Activated T-helper 2 cell treated with anti-CD3 and anti-CD28 coated beads, Interferon-gamma antibody, Interleukin-2, Interleukin-4, amounts not matched to agents 10 μg/mL and 5 μg/mL and 100 μg/mL, durations not matched to agents 14 hours and 24 hours and 36 hours (primary cell): ENCODE measurements at regions not wholly inside any gene's neighbourhood (a gene's known extent, or its start where the extent isn't known, plus 50 kb on each side); places are given as distances from the start of the nearest gene placed in this dataset.
A peak's percentile ranks its signal among the peaks of the same experiment; 100 is the strongest.
"Not testable (repeated sequence)": the region's sequence is repeated elsewhere in the genome, so short reads cannot be mapped to it uniquely, and the experiment has no call there.

ENCODE experiments used
- DNase-seq: peaks from one replicate; pipeline ENCODE4 v3.0.0; 2021; ENCODE audit warnings: low spot score
- H3K27ac Mint-ChIP-seq: one replicate; pipeline ENCODE4 v1.8.0; 2021; ENCODE audit warnings: mixed read lengths
- H3K27me3 Mint-ChIP-seq: one replicate; pipeline ENCODE4 v1.8.0; 2021; ENCODE audit warnings: low read depth, mixed read lengths
- H3K36me3 Mint-ChIP-seq: one replicate; pipeline ENCODE4 v1.8.0; 2021; ENCODE audit warnings: low read depth, mixed read lengths
- H3K4me1 Mint-ChIP-seq: one replicate; pipeline ENCODE4 v1.8.0; 2021; ENCODE audit warnings: low read depth, mixed read lengths
- H3K4me3 Mint-ChIP-seq: one replicate; pipeline ENCODE4 v1.8.0; 2021; ENCODE audit warnings: low read depth, mild to moderate bottlenecking, moderate library complexity, mixed read lengths
- H3K9me3 Mint-ChIP-seq: one replicate; pipeline ENCODE4 v1.8.0; 2021; ENCODE audit warnings: mixed read lengths
- intact Hi-C: fragments of 100-400 bp; cut with micrococcal nuclease; formaldehyde crosslinking; loops from one replicate; pipeline ENCODE4 v1.15.1; 2023

DNA sequence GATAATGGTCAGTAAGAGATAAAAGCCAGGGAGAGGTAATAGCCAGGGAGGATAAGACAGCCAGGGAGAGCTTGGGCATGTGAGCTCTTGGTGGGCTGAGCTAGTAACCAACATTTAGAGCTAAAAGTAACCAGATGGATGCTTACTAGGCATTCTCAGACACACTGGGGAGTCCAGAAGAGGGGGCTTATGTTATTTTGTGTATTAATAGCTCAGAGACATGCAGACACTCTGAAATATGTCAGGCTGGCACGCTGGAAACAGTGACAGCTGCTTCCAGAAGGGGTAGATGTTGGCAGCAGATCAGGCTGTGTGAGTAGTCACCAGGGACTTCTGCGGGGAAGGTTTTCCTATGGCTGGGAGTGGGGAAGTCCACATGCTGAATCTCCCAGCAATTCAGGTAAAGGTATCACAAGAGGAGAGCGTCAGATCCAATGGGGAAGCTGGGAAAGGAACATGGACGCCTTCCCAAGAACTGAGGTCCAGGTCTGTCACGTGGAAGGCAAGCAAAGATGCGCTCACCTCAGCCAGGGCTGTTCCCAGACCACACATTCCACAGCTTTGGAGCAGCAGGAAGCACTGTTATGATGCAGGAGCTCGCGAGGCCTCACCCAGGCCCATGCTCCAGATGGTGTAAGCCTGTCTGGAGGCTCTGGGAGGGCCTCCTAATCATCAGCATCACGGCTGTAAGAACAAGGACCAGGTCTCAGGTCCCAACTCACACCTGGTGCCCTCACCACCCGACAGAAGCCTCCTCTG lies 196.0 kb downstream of the ATP6V0E2 start:
- intact Hi-C loops, DNase-seq, H3K27me3 Mint-ChIP-seq, H3K36me3 Mint-ChIP-seq, H3K27ac Mint-ChIP-seq, H3K4me3 Mint-ChIP-seq, H3K9me3 Mint-ChIP-seq, H3K4me1 Mint-ChIP-seq: not testable (repeated sequence)

DNA sequence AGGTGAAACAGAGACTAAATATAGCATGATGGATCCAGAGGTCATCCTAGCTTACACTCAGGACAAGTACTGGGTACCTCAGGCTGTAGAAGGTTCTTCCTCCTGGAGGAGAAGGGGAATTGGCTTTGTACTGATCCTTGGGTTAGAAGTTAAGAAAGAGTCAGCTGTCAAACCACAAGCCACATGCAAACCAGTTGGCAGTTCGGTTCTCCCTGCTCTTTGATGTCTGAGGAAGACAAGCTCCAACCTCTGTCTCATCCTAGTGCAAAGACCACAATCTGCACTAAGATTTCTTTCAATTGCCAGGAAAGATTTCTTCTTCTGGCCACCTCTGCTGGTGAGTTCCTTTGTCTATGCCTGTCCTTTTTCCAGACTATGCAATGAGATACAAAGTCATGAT lies 203.8 kb downstream of the ATP6V0E2 start:
- H3K27ac Mint-ChIP-seq, intact Hi-C loops, DNase-seq, H3K9me3 Mint-ChIP-seq, H3K36me3 Mint-ChIP-seq, H3K27me3 Mint-ChIP-seq, H3K4me1 Mint-ChIP-seq, H3K4me3 Mint-ChIP-seq: not testable (repeated sequence)

DNA sequence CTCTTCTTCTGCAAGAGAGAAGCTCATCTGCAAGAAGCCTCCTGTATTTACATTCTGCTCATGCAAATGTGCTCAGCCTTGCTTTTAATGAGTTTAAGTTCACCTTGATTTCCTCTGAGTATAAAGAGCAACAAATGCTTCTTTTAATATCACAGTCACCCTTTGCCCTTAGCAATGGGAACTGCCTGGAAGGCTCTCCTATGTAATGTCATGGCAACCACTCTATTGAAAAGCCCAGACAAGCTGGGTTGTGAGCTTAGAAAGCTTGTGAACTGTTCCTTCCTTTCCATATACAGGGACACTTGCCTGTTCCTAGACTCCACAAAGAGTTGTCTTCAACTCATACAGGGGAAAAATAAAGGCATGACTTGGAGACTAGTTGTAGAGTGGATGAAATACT lies 208.1 kb downstream of the ATP6V0E2 start:
- H3K9me3 Mint-ChIP-seq, H3K4me3 Mint-ChIP-seq, H3K4me1 Mint-ChIP-seq, intact Hi-C loops, DNase-seq, H3K27ac Mint-ChIP-seq, H3K36me3 Mint-ChIP-seq: not testable (repeated sequence)
- H3K27me3 Mint-ChIP-seq = peaks cover 20% of the 10 kb centered on the region

GRCh38 chr7:150084724-150085123 lies 211.0 kb downstream of the ATP6V0E2 start:
- intact Hi-C loops, H3K27ac Mint-ChIP-seq, H3K36me3 Mint-ChIP-seq, DNase-seq, H3K4me3 Mint-ChIP-seq, H3K4me1 Mint-ChIP-seq, H3K9me3 Mint-ChIP-seq: not testable (repeated sequence)
- H3K27me3 Mint-ChIP-seq = peaks cover 27% of the 10 kb centered on the region

DNA sequence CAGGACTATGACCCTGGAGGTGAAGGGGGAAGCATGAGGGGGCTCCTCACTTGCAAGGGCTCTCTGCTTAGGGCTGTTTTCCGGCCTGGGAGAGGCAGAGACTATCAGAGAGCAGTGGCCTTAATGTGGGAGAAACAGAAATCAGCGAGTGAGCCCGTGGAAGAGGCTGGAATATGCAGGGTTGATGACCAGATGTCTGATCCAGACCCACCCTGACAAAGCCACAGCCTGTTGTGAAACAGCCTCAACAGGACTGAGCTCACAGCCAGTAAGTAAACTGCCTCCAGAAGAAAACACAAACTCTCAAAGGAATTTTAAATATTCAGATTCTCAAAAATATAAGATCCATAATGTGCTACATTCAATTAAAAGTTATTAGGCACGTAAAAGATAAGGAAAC lies 213.7 kb downstream of the ATP6V0E2 start:
- H3K9me3 Mint-ChIP-seq, intact Hi-C loops, H3K27ac Mint-ChIP-seq, DNase-seq, H3K4me1 Mint-ChIP-seq, H3K36me3 Mint-ChIP-seq, H3K4me3 Mint-ChIP-seq: not testable (repeated sequence)
- peaks cover 18% of the 10 kb centered on the region for H3K27me3 Mint-ChIP-seq

GRCh38 chr7:150089139-150089538 lies 215.4 kb downstream of the ATP6V0E2 start:
- peaks cover 16% of the 10 kb centered on the region for H3K27me3 Mint-ChIP-seq
- intact Hi-C loops, H3K36me3 Mint-ChIP-seq, H3K4me1 Mint-ChIP-seq, DNase-seq, H3K9me3 Mint-ChIP-seq, H3K27ac Mint-ChIP-seq, H3K4me3 Mint-ChIP-seq: not testable (repeated sequence)

GRCh38 chr7:150090776-150091175 lies 217.0 kb downstream of the ATP6V0E2 start:
- DNase-seq, H3K9me3 Mint-ChIP-seq, intact Hi-C loops, H3K27me3 Mint-ChIP-seq, H3K36me3 Mint-ChIP-seq, H3K27ac Mint-ChIP-seq, H3K4me1 Mint-ChIP-seq, H3K4me3 Mint-ChIP-seq: not testable (repeated sequence)

- H3K4me1 Mint-ChIP-seq, H3K27ac Mint-ChIP-seq, H3K9me3 Mint-ChIP-seq, H3K36me3 Mint-ChIP-seq, DNase-seq, H3K4me3 Mint-ChIP-seq, intact Hi-C loops, H3K27me3 Mint-ChIP-seq: not testable (repeated sequence)
Measured at GRCh38 chr7:150093897-150094296, 220.1 kb downstream of the ATP6V0E2 start.

DNA sequence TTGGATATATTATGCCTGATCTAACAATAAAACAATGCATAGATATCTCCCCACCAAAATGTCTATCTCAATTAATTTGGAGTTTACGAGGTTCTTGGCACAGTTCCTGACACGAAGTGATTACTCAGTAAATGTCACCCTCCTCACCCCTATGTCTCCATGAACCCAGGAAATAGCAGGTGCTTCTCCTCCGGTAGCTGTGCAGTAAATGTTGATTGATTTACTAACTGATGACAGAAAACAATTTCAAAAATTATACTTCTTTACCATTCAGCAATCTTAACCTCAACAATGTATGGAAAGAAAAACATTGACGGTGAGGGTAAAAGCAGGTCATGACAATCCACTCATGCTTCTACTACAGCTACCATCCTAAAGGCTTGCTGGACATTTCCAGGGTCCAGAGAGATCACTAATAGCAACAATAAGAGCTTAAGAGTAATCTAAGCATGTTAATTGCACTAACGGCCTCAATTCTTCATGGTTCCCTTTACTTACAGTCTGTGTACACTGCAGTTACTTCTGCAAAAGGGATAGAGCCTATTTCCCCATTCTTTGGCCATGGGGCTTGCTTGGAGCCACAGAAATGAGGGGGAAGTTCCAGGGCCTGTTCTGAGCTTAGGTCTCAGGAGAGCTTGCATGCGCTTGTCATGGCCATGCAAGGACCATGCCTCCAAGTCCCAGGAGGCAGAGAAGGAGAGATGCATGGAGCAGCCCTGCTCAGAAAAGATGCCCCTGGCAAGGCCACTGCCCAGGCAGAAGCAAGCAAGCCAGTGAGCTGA lies 222.6 kb downstream of the ATP6V0E2 start:
- H3K36me3 Mint-ChIP-seq, H3K4me1 Mint-ChIP-seq, H3K4me3 Mint-ChIP-seq, DNase-seq, intact Hi-C loops, H3K27me3 Mint-ChIP-seq, H3K9me3 Mint-ChIP-seq, H3K27ac Mint-ChIP-seq: not testable (repeated sequence)

DNA sequence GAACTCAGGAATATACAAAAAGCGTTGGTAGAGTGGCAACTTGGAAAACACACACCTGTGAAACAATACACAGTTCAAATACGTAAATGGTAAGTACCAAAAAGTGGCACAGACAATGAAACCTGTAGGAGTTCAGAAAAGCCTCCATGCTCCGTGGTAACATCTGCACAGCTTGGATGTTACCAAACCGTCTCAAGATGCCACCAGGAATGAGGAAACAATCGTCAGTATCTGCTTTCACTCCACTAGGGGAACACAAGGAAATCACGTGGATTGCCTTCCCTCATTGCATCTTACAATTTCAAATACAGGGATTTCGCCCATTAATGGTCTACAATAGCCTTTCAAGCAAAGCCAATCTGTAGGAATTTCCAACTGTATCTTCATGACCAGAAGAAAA lies 224.6 kb upstream of the LRRC61 start:
- H3K4me3 Mint-ChIP-seq, H3K4me1 Mint-ChIP-seq, DNase-seq, H3K36me3 Mint-ChIP-seq, H3K9me3 Mint-ChIP-seq, intact Hi-C loops, H3K27ac Mint-ChIP-seq: not testable (repeated sequence)
- H3K27me3 Mint-ChIP-seq = peaks cover 10% of the 10 kb centered on the region

DNA sequence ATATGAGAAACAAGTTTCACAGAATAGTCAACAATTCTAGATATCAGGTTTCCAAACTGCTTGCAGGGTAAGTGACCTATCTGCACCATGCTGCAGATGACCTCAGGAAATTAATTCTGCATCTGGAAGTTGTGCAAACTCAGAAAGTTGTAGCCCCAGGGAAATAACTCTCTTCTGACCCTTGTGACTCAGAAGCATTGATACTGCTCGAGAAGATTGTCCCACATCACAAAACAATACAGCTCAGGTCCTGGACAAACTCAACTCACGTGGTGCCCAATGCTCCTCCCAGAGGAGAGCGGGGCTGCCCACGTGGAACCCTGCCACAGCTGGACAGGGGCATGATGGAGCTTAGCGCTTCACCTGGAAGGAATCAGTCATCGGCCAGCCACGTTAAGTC lies 221.9 kb upstream of the LRRC61 start:
- H3K27ac Mint-ChIP-seq, H3K4me3 Mint-ChIP-seq, H3K9me3 Mint-ChIP-seq, intact Hi-C loops, DNase-seq, H3K4me1 Mint-ChIP-seq, H3K36me3 Mint-ChIP-seq: not testable (repeated sequence)
- H3K27me3 Mint-ChIP-seq = peaks cover 10% of the 10 kb centered on the region

- DNase-seq, H3K4me1 Mint-ChIP-seq, H3K36me3 Mint-ChIP-seq, intact Hi-C loops, H3K27ac Mint-ChIP-seq, H3K9me3 Mint-ChIP-seq, H3K4me3 Mint-ChIP-seq, H3K27me3 Mint-ChIP-seq: not testable (repeated sequence)
Measured at GRCh38 chr7:150107283-150107682, 215.9 kb upstream of the LRRC61 start.

DNA sequence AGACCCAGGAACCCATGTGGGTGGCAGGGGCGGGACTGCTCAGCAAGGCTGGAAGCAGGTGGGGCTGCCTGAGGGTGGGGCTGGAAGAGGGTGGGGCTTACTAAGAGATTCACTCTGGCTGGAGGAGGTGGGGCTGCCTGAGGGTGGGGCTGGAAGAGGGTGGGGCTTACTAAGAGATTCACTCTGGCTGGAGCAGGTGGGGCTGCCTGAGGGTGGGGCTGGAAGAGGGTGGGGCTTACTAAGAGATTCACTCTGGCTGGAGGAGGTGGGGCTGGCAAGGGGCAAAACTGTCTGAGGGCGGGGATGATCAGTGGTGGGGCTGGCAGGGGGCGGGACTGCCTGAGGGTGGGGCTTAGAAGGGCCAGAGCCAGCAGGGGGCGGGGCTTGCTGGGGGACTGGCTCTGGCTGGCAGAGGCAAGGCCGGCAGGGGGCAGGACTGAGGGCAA lies 212.8 kb upstream of the LRRC61 start:
- H3K4me1 Mint-ChIP-seq = peaks cover 11% of the 10 kb centered on the region
- H3K9me3 Mint-ChIP-seq, H3K27ac Mint-ChIP-seq, H3K4me3 Mint-ChIP-seq, H3K27me3 Mint-ChIP-seq, H3K36me3 Mint-ChIP-seq, intact Hi-C loops: not testable (repeated sequence)
- peak; percentile 19 for DNase-seq
